NCI-H69 (cell line): ENCODE measurements at regions not wholly inside any gene's neighbourhood (a gene's known extent, or its start where the extent isn't known, plus 50 kb on each side); places are given as distances from the start of the nearest gene placed in this dataset.

Source experiments
- DNase-seq: peaks from one replicate; lab custom pipeline; 2025; lab: John Stamatoyannopoulos, UW

DNA sequence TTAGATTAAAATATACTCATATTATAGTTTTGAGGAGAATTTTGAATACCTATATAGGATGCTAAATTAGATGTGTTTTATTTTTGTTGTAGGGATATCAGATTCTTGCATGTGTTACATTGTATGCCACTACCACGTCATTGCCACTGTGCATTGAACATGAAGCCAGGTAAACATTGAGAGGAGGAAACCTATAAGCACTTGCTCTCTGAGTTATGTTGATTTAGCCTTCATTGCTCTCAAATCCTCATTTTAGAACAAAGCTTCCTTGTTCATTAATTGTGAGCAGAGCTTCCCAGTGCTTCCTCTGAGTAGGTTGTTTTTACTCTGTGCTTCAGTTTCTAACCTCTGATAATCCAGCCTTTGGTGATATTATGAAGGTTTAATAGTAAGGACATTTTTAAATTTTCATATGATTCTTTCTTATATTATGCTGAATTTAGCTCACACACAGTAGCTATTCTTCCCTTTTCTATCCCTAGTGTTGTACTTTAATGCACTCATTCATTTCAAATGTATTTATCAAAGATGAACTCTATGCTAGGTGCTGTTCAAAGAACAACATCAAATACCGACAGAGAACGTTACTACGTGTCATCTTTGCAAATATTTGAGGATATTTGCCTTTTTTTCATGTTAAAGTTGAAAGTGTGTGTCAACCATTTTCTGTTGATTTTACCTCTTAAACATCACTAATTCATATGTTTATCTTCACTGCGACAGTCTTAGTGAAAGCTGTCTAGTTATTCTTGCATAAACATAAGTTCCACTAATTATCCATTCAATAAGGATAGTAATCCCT, 1448.0 kb upstream of the MIR17HG start:
- DNase-seq: peak; percentile 66

DNA sequence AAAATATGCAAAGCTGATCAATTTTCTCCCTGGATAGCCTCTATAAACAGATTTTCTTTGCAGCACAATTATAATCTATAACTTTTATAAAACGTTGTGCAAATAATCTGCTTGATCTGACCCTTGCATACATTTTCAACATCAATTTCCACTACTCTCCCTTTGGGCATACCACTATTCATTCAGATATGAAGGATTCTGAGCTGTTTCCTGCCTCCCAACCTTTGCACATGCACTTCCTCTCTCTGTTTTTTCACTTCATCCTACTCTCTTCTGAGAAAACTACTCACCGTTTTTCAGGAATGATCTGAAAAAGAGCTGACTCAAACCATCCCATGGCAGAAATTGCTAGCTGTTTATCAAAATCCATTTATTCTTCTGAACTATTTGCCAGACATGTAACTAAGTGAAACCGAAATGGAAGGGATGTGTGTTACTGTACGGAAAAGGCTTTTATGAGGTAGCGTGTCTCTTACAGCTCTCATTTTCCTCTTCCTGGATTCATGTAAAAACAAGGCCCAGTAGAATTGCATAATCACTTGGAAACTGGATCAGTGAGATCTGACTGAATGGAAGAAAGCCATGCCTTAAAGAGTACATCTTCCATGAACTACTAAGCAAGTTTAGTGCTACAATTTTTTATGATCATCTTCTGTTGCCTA, 1447.3 kb upstream of the MIR17HG start:
- no peak for DNase-seq

DNA sequence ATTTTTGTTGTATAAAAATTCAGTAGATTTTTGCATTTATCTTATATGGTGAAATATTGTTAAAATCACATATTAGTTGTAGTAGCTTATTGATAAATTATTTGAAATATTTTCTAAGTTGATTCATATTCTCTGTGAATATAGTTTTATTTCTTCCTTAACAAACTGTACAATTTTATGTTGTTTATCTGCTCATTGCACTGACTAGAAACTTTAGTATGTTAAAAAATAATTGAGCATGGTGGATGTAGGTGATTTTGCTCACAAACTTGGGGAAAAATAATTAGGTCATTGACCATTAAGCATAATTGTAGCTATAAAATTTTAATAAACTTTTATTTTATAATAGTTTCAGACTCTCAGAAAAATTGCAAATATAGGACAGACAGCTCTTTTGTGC, 1445.3 kb upstream of the MIR17HG start:
- DNase-seq: no peak

DNA sequence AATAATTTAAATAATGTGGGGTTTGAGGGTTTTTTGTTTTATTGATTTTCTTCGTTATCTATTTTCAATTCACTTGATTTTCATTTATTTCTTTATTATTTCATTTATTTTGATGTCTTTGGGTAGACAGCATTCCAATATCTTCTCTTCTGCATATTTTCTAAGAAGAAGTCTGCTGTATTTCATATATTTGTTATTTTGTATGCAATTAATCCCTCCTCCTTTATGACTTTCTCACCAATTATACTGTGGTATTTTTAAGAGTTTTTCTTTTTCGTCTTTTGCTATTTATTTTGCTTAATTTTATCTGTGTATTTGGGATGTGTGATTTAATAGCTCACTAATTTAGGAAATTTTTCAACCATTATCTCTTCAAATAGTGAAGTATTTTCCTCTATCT, 1444.4 kb upstream of the MIR17HG start:
- no peak for DNase-seq

DNA sequence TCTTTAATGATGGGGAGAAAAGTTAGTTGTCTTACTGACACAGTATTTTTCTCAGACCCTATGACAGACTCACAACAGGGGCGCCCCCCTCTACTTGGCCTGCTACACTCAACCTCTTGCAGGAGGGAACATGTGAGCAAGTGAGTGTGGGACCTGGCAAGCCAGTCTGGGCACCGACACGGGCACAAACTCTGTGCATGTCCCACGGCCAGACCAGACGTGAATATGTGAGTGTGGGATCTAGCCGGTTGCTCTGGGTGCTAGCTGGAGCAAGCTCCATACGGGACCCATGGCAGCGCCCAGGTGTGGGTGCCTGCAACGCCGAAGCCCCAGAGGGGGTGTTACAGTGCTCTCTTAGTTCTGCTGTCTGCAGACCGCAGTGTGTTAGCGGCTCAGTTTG, 1437.3 kb upstream of the MIR17HG start:
- DNase-seq: no peak

DNA sequence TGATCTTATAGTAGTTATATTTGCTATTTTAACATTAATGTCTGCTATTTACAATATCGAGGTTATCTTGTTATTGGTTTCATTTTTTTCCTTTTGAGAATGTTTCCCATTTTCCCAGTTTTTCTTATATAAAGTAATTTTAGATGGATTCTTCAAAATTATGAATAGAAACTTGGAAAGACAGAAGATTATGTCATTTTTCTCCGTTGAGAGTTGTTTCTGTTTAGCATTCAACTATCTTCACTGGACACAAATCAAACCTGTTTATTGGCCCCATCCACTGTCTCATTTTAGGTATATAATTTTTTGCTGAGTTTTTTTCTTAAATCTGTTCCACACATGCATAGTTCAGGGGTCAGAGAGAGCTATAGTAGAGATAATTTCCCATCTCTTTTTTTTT, 1430.9 kb upstream of the MIR17HG start:
- DNase-seq: no peak

DNA sequence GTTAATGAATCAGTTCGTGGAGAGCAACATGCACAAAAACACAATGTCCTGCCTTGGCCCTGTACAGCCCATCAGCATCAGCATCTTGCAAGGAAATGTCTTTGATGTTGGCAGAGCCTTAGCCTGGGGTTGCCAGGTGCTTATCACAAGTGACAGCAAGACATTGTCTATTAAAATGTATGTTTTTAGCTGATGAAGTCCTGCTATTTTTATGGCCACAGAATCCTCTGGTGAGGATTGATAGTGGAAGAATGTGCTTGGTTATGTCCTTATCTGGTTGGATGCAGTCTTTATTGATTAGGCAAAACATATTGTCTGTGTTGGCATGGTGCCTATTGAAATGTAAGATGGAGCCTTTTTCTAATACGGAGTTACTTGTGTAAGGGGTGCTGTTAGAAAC, 1427.0 kb upstream of the MIR17HG start:
- no peak for DNase-seq

DNA sequence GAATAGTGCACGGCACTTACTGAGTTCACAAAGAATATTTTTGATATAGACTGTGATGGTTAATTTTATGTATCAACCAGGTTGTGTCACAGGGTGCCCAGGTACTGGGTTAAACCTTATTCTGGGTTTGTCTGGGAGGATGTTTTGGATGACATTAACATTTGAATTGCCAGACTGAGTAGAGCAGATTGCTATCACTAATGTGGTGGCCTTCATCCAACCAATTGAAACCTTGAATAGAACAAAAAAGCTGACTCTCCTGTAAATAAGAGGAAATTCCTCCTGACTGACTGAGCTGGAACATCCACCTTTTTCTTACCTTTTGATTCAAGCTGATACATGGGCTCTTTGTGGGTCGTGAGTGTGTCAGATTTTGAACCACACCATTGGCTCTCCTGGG, 1424.4 kb upstream of the MIR17HG start:
- DNase-seq: no peak

DNA sequence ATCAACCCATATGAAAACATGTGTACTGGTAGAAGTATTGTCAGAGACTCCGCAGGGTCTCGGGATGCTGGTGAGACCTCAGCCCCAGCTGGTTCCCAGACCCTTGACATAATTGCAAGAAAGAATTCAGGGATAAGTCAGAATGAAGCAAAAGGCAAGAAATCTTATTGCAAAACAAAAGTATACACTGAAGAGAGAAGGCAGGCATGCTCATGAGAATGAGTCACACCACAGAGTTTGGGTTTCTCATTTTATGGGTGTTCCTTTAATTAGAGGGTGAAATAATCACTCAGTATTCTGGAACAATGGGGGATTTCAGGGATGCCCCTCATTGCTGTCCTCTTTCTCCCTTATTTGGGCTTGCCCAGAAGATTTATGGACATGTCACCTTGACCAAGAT, 1423.8 kb upstream of the MIR17HG start:
- DNase-seq: no peak

DNA sequence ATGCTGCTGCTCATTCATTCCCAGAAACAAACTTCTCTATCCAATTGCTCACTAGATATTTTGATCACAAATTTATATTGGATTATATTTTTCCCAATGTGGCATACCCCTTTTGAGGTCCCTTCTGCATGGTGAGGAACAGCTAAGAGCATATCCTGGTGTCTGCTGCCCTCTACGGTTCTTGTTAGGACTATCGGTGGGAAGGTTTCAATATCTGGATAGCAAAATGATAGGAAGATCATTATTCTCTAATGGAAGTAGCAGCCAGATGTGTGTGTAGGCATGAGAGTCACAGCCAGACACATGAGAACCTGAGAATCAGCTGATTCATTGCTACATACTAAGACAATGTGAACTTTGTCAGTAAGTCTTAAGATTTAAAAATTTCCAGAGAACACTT, 1422.4 kb upstream of the MIR17HG start:
- DNase-seq: peak; percentile 69

DNA sequence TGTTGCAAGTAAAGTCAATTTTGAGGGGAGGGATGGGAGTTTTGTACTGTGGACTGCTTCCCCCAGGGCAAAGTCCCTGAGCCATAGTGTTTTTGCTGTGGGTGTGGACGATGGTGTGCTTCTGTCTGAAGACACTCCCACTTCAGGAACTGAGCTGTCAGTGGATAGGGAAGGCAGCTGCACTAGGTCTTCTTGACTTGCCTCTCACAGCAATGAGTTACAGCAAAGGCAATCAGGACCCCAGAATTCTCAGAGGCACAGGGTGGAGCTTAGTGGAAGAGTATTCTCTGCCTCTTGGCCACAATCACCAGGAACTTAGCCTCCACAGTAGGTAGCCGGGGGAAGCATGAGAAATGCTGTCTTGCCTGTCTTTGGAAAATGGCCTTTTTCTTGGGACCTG, 1416.6 kb upstream of the MIR17HG start:
- no peak for DNase-seq

DNA sequence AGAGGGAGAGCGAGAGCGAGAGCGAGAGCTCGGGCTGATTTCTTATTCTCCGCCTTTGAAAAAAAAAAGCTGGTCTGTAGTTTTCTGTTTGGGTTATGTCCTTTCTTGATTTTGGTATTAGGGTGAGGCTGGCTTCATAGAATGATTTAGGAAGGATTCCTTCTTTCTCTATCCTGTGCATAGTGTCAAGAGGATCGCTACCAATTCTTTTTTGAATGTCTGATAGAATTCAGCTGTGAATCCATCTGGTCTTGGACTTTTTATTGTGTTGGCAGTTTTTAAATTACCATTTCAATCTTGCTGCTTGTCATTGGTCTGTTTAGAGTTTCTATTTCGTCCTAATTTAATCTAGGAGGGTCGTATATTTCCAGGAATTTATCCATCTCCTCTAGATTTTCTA, 1414.6 kb upstream of the MIR17HG start:
- no peak for DNase-seq

DNA sequence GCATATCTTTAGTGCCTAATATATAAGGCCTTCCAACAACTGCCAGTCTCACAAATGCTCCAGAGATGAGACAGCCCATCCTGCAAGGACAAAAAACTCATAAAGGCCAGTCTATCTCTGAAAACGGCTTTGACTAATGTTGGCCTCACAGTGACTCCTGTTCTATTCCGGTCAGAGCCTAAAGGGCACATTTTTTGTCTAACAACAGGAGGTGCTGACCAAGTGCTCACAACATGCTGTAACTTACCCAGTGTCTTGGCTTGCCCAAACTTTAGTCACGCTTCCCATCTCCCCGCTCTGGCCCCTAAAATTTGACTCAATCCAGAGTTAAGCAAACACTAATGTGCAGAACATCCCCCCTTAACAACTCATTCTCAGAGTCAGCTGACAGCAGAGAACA, 1411.2 kb upstream of the MIR17HG start:
- DNase-seq: no peak

DNA sequence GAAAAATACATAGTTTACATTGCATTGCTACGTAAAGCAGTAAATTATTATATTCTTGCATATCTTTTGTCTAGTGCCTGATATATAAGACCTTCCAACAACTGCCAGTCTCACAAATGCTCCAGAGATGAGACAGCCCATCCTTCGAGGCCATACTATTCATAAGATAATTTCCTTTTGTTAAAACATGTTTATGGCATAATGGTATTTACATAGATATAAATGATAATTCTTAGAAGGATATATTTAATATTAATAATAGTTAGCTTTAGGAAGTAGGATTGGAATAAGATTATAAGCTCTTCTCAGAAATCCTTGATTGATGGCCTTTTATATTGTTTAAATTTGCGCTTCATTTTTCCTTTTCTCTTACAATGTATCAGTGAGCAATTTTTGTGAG, 1410.1 kb upstream of the MIR17HG start:
- no peak for DNase-seq

DNA sequence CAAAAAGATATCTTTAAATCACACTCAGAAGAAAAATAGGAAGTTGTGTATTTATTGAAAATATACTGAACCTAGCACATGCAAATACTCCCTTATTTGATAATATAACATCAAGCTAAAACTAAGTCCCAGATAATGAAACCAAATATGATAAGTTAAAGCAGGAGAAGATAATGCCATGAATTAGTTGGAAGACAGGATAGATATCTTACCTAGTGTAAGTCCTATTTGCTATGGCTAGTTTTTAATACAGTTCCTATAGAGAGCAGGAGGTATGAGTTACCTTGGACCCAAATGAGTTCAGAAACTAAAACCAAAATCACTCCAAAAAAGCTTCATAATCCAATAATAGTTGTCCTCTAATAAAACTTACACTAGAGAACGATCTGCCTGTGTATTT, 1407.1 kb upstream of the MIR17HG start:
- DNase-seq: no peak

DNA sequence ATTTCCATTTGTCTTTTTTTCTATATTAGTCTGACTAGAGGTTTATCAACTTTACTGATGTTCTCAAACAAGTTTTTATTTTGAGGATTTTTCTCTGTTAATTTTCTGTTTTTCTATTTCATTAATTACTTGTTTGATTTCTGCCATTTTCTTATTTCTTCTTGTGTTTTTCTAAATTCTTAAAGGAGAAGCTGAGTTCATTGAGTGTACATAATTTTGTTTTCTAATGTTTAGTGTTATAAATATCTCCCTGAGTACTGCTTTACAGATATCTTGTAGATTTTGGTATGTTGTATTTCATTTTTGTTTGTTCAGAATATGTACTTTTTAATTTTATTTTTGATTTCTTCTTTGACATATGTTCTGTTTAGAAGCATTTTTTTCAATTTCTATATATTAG, 1404.3 kb upstream of the MIR17HG start:
- DNase-seq: no peak

DNA sequence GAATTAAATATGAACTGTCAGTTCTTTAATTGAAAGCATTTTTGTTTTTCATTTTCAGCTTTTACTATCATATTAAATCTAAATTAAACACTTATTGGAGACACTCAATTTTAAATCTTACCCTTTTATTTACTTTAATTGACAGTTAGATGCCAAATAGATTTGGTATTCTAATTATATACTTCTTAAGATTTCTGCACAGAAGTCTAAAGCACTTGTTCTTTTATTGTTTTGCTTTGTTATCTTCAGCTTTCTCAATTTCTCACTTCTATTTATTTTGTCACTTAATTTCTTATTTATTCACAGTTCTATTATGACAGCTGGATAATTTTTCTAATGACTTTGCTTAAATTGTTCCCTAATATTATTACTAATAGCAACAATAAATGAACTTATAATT, 1397.3 kb upstream of the MIR17HG start:
- no peak for DNase-seq

DNA sequence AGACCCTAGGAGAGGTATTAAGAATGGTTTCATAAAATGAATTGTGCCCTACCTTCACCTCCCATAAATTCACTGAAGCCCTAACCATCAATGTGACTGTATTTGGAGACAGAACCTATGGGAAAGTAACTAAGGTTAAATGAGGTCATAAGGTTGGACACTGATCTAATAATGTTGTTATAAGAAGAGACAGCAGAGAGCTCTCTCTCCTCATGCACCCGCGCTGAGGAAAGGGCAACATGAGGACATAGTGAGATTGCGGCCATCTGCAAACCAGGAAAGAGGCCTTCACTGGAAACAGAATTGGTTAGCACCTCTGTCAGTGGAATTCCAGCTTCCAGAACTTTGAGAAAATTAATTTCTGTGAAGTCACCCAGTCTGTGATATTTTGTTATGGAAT, 1396.1 kb upstream of the MIR17HG start:
- DNase-seq: no peak

DNA sequence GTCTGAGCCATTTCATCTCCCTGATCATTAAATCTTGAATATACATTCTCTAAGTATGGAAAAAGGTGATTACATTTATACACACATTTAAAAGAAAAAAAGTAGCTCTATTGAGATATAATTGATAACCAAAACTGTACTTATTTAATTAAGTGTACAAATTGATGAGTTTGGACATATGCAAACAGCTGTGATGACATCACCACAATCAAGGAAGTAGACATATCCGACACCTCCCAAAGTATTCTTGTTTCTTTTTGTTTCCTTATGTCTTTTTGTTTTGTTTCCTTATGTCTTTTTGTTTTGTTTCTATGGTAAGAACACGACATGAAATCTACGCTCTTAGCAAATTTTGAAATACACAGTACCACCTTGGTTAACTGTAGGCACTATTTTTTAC, 1393.9 kb upstream of the MIR17HG start:
- no peak for DNase-seq

DNA sequence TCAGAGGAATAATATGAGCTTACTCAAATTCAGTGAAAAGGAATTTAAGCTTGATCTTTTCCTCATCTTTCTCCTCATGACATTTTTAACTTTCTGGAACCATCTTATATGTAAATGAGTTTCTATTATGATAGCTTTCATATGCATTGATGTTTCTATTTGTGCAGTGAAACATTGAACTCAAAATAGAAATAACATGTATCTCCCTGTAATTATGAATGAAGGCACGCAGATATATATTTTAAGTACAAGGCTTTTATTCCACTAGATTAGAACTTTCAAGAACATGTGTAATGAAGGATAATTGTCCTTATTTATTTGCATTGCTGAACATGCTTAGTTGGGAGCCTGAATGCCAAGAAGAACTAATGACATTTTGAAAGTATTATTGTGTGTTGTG, 1391.7 kb upstream of the MIR17HG start:
- no peak for DNase-seq

DNA sequence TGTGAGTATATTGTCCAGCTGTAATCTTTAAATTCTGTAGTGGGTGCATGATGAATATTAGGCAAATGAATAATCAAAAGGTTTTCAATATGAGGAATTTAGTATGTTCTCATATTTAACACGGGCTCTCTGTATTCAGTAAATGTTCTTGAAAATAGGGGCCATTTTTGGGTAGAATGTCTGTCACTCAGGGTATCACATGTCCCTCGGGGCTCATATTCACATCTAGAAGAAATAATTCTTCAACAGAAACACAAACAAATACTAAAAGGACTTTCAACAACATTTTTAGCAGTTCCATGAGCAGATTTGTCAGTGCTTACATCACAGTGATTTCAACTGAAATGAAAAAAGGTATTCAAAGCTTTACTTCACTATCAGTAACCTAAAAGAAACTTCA, 1388.4 kb upstream of the MIR17HG start:
- DNase-seq: no peak

DNA sequence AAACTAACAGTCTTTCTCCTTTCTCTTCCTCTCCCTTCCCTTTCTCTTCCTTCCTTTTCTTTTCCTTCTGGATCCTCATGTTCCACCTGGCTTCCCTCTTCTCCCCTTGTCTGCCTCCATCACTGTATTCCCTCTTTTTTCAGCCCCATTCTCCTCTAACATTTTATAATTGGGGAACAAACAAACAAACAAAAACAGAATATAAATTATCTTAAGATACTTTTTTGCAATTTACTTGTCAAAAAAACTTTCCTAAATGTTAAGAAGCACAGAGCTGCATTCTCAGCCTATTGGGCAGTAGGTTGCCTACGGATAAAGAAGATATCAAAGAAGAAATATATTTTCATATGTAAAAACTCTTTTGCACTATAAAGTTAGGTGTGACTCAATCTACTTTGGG, 1382.2 kb upstream of the MIR17HG start:
- DNase-seq: no peak

DNA sequence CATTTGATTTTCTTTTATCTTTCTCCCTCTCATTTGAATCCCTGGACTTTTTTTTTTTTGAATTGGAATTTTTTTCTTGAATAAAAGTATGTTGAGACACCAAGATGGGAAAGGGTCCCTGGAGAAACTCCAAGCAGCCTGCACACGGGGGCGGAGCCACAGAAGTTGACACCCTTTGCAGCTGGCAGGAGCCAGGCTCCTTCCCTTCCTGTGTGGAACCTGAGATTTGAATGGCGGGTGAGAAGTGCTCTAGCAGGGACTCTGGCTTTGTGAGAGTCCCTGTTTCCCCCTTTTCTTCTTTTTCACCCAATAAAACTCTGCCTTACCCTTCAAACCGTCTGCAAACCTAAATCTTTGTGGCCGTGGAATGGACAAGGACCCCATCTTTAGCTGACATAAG, 1381.0 kb upstream of the MIR17HG start:
- DNase-seq: peak; percentile 15

DNA sequence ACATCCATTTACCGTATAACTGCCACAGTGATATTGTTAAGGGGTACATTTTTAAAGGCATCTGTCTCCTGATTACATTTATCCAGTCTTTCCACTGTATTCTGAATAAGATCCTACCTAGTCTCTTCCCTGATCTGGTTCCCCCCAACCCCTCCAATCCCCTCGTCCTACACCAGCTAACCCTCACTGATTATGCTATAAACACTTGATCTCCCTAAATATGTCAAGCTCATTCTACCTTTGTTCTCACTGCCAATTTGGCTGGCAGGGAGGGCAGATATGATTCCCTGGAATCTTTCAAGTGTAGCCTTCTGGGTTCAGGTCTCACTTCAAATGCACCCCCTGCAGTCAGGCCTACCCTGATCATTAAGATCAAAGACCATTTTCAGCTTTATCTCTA, 1379.8 kb upstream of the MIR17HG start:
- no peak for DNase-seq
